Fibroblast of villous mesenchyme (primary cell): ENCODE measurements at regions not wholly inside any gene's neighbourhood (a gene's known extent, or its start where the extent isn't known, plus 50 kb on each side); places are given as distances from the start of the nearest gene placed in this dataset.

ENCODE experiments used
- DNase-seq: peaks from one replicate; pipeline ENCODE4 v3.0.0-alpha.2; 2010; ENCODE audit warnings: low read depth
- H3K4me3 ChIP-seq: 2 replicates; pipeline ENCODE4 v1.5.1; 2011; ENCODE audit warnings: low read depth, mild to moderate bottlenecking, low read length
- TF ChIP-seq, protein P1 (sequence below): IDR thresholded peaks from 2 replicates; pipeline ENCODE4 v1.5.1; 2012; ENCODE audit warnings: low read depth, mild to moderate bottlenecking, low read length; ENCODE audit not compliant: insufficient read depth

DNA sequence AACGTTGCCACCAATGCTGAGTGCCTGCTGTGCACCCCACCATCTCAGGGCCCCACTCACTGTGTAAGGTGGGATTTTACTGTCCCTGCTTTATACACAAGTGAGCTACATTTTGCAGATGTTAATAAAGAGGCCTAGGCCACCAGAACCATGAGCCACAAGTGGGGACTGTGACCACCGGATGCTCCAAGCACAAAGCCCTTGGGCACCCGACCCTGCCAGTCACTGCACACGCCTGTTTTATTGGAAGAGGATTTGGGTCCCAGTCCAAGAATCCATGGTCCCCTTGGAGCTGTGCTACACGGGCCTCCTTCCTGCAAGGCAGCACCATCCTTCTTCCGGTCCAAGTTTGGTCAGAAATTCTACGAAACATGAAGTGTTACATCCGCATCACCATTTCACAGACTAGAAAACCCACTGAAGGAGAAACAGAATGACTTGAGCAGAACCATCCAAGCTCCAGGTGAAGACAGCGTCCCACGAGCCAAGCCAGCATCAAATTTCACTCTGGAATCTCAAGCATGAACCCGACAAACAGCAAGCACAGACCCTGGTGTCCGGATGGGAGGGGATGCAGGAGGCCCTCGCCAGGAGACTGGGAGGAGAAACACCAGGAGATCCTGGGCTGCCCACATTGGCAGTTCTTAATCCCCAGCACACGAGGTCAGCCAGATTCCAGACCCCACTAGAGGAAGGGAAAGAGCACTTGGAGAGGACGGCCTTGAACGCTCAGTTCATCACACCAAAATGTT is 226.9 kb downstream of the DLL1 start:
- H3K4me3 ChIP-seq = no peak overlapping the region
- TF ChIP-seq, protein P1, sequence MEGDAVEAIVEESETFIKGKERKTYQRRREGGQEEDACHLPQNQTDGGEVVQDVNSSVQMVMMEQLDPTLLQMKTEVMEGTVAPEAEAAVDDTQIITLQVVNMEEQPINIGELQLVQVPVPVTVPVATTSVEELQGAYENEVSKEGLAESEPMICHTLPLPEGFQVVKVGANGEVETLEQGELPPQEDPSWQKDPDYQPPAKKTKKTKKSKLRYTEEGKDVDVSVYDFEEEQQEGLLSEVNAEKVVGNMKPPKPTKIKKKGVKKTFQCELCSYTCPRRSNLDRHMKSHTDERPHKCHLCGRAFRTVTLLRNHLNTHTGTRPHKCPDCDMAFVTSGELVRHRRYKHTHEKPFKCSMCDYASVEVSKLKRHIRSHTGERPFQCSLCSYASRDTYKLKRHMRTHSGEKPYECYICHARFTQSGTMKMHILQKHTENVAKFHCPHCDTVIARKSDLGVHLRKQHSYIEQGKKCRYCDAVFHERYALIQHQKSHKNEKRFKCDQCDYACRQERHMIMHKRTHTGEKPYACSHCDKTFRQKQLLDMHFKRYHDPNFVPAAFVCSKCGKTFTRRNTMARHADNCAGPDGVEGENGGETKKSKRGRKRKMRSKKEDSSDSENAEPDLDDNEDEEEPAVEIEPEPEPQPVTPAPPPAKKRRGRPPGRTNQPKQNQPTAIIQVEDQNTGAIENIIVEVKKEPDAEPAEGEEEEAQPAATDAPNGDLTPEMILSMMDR = no peak
- DNase-seq = no peak

DNA sequence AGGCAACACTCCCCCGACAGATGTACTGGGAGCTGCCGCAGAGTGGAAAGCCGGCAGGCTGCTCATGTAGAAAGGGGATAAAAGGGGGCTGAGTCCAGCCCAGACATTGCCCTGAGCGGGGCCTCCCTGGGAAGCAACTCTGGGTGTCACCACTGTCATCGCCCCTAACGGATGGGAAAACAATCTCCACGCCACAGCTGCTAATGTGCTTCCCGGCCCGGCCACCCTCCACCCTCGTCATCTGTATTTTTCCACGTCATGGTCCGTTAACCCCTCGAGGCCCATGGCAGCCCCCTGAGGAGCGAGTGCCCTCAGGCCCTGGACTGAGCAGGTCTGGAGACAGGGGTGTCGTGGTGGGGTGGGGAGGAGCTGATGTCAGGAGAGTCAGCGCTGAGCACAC is 227.4 kb downstream of the DLL1 start:
- TF ChIP-seq, protein P1 = no peak
- H3K4me3 ChIP-seq = no peak overlapping the region
- no peak for DNase-seq

DNA sequence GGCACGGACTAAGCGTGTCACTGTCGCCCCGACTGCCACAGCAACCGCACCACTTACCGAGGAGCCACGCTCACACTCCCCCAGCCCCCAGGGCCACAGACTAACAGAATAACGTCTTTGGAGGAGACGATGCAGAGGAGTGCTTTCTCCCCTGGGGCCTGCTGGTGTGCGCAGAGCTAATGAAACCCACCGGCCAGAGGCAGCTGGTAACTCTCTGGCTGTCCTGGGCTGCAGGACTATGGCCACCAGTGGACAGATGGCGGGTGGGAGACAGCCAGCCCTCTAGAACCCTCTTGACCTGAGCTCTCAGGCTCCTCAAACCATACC is 228.0 kb downstream of the DLL1 start:
- no peak for DNase-seq
- H3K4me3 ChIP-seq = no peak overlapping the region
- TF ChIP-seq, protein P1 = no peak

- TF ChIP-seq, protein P1 = no peak
- DNase-seq = no peak
- H3K4me3 ChIP-seq = no peak overlapping the region
Observed at GRCh38 chr6:170062209-170062914, 228.5 kb downstream of the DLL1 start.

DNA sequence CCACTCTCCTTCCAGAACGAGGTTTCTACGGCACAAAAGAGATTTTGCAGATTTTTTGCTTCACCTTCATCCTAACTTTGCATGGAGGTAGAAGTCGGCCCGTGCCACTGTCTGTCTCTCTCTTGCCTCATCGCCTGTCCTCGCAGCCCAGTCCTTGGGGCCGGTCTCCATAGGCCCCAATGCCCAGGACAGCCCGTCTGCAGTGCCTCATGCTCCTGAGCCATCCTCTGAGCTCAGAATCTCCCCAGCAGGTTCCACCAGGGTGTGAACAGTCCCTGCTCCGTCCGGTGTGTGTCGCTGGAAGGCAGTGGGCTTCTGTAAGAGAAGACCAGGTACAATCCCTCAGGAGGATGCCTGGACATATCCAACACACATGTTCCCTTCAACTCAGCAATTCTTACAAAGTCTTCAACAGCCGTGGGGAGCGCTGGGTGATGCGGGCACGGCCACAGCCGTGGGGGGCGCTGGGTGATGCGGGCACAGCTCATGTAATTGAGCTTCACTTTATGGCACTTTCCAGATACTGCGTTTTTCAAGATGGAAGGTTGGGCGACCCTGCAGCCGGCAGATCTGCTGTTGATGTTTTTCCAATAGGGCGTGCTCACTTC is 231.9 kb downstream of the DLL1 start:
- no peak overlapping the region for H3K4me3 ChIP-seq
- DNase-seq = no peak
- TF ChIP-seq, protein P1 = no peak

DNA sequence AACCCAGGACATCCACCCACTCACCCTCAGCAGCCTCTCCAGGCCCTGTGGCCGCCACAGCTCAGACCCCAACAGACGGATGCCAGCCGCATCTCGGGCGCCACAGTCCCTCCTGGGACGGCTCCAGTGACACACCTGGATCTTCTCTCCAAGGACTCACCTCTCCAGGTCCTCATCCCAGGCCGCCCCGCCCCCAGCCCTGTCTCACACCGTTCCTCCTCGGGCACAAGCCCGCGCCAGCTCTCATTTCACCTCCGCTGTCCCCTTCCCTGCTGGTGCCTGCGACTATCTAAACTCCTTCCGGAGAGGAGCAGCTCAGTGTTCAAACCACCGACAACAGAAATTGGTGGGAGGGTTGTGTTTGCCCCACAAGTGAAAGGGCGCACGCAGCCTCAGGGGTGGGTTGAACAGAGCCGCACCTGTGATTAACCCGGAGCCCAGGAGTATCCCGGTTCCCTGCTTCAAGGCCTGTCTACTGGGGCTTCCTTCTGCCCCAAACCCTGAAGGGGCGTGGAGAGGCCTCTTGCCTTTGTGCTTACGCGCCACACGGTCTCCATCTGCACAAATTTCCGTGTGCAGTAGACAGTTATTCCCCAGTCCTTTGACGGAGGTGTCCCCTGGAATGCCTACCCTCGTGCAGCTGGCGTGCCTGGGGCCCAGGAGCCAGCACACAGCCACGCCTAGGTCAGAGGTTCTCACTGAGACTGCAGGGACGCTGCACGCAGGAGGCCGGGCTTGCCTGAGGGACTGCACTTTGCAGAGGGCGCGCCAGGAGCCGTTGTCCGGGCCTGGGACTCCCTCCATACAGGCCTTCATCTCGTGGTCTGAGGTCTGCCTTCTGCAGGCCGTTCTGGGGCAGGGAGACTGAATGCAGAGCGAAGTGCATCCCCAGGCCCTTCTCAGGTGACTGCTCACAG is 232.7 kb downstream of the DLL1 start:
- TF ChIP-seq, protein P1 = no peak
- no peak for DNase-seq
- H3K4me3 ChIP-seq = no peak overlapping the region
